Islet precursor cell (in vitro differentiated cells): ENCODE measurements at regions not wholly inside any gene's neighbourhood (a gene's known extent, or its start where the extent isn't known, plus 50 kb on each side); places are given as distances from the start of the nearest gene placed in this dataset.
A peak's percentile ranks its signal among the peaks of the same experiment; 100 is the strongest.

Source experiments
- DNase-seq: peaks from one replicate; pipeline ENCODE4 v3.0.0-alpha.2; 2018

- no peak for DNase-seq
These were observed 77.5 kb upstream of the RIPOR2 start for GRCh38 chr6:25013246-25013645.

GRCh38 chr6:25014369-25014768, 78.6 kb upstream of the RIPOR2 start:
- DNase-seq: no peak

- DNase-seq: peak; percentile 73
These were observed 79.2 kb upstream of the RIPOR2 start for GRCh38 chr6:25014791-25015560.

GRCh38 chr6:25016014-25016720, 80.4 kb upstream of the RIPOR2 start:
- DNase-seq: no peak

- peak; percentile 93 for DNase-seq
These were observed 81.7 kb upstream of the RIPOR2 start for GRCh38 chr6:25017486-25017885.

- DNase-seq: peak; percentile 87
These were observed 82.3 kb upstream of the RIPOR2 start for GRCh38 chr6:25017932-25018567.

GRCh38 chr6:25018568-25018954, 82.8 kb upstream of the RIPOR2 start:
- DNase-seq: no peak

- DNase-seq: no peak
These were observed 86.4 kb upstream of the RIPOR2 start for GRCh38 chr6:25022140-25022553.

GRCh38 chr6:25023781-25024180, 88.0 kb upstream of the RIPOR2 start:
- DNase-seq: no peak

- no peak for DNase-seq
These were observed 89.1 kb upstream of the RIPOR2 start for GRCh38 chr6:25024821-25025220.

GRCh38 chr6:25025248-25025918, 89.6 kb upstream of the RIPOR2 start:
- no peak for DNase-seq

GRCh38 chr6:25025919-25026301, 90.2 kb upstream of the RIPOR2 start:
- no peak for DNase-seq

- peak; percentile 64 for DNase-seq
These were observed 91.0 kb upstream of the RIPOR2 start for GRCh38 chr6:25026723-25027122.

- peak; percentile 60 for DNase-seq
These were observed 91.6 kb upstream of the RIPOR2 start for GRCh38 chr6:25027221-25027916.

GRCh38 chr6:25028328-25028727, 92.6 kb upstream of the RIPOR2 start:
- DNase-seq: no peak

GRCh38 chr6:25032934-25033333, 97.2 kb upstream of the RIPOR2 start:
- DNase-seq: no peak

- DNase-seq: no peak
These were observed 98.7 kb upstream of the RIPOR2 start for GRCh38 chr6:25034431-25034921.

- no peak for DNase-seq
These were observed 99.4 kb upstream of the RIPOR2 start for GRCh38 chr6:25035174-25035511.

GRCh38 chr6:25035512-25036435, 100.0 kb upstream of the RIPOR2 start:
- DNase-seq: peak; percentile 94

GRCh38 chr6:25036461-25036860, 100.7 kb upstream of the RIPOR2 start:
- DNase-seq: no peak

GRCh38 chr6:25038300-25038699, 102.5 kb upstream of the RIPOR2 start:
- no peak for DNase-seq

GRCh38 chr6:25038999-25039398, 103.2 kb upstream of the RIPOR2 start:
- DNase-seq: no peak
